GM19035 (cell line): ENCODE measurements at regions not wholly inside any gene's neighbourhood (a gene's known extent, or its start where the extent isn't known, plus 50 kb on each side); places are given as distances from the start of the nearest gene placed in this dataset.
A peak's percentile ranks its signal among the peaks of the same experiment; 100 is the strongest.
"Not testable (repeated sequence)": the region's sequence is repeated elsewhere in the genome, so short reads cannot be mapped to it uniquely, and the experiment has no call there.

Experiments
- ATAC-seq: cut with Tn5 transposase; IDR thresholded peaks from one replicate; pipeline ENCODE4 v1.9.1; 2021; ENCODE audit not compliant: unreplicated experiment

DNA sequence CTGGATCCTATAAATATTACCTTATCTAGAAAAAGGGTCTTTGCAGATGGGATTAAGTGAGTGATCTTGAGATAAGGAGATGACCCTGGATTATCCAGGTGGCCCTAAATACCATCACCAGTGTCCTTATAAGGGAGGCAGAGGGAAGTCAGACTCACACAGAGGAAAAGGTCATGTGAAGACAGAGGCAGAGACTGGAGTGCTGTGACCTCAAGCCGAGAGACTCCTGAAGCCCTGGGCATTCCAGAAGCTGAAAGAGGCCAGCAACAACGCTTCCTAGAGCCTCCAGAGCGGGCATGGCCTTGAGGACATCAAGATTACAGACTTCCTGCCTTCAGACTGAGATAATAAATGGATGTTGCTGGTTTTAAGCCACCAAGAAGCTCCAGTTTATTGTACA, 118.8 kb downstream of the ATPSCKMT start:
- ATAC-seq, result no peak

DNA sequence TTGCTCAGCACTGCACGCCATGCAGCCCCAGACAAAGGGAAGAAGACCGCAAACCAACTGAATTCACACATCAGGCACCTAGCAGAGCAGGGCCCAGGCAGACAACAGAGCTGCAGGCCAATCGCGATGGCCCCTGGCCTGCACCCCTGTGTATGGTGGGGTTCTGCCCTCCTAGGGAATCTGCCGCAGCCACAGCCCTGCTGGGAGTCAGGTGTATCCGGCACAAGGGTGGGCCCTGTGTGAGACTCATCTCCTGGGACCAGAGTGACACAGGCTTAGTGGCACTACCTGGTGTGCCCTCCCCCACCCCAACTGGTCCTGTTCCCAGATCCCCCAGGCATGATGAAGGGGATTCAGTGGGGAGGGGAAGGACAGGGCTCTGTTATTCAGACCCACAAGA, 122.8 kb downstream of the ATPSCKMT start:
- ATAC-seq, result no peak

DNA sequence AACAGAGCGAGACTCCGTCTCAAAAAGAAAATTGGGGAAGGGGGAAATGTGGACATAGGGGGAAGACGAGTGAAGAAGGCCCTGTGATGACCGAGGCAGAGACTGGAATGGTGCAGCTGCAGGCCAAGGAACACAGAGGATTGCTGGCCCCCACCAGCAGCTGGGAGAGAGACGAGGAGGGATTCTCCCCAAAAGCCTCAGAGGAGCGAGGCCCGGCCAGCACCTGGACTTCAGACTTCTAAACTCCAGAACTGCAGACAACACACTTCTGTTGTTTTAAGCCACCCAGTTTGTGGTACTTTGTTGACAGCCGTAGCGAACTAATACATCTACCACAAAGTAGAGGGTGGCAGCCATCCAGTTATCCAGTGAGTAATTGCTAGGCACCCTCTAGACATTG, 124.6 kb downstream of the ATPSCKMT start:
- no peak for ATAC-seq

DNA sequence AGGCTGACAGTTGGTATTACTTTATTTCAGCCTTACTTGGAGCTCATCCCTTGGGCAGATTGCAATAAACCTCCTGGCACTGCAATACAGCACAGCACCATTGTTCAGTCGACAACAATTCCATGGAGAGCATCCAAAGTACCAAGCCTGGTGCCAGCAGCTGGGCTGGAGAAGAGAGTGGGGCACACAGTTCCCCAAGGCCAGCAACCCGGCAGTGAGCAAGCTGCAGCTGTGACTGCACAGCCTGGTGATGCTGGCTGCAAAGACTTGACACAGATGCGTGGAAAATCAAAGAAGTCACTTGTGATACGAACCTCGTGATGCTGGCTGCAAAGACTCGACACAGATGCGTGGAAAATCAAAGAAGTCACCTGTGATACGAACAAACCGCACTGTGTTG, 125.4 kb downstream of the ATPSCKMT start:
- no peak for ATAC-seq

DNA sequence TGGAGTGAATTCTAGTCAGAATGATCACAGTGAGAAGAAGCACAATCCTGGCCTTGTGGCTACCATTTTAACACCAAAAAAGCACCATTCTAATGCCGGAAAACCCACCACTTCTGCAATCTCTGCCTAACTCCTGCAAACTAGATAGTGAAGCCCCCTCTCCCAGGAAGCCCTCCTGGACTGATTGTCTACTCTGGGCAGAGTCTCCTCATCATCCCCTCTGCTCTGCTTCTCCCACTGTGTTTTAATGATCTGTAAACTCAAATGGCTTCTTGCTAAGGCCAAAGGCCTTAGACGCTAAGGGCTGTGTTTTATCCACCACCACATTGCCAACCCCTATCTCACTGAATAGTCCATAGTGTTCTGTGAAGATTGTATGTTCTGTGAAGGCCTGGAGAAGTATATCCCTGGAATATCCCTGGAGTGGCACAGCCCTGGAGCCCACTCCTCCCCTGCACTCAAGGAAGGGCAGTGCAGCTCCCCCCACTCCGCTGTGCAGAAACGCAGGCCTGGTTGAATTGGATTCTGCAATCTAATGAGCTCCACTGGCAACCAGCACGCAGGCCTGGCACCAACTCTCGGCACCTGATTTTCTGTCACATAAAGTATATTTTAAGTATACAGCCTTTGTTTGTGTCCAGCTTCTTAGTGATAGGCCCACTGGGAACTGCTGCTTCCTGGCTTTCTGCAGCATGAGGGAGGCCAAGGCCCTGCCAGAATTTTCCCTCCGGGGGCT, 126.3 kb downstream of the ATPSCKMT start:
- ATAC-seq, result no peak

DNA sequence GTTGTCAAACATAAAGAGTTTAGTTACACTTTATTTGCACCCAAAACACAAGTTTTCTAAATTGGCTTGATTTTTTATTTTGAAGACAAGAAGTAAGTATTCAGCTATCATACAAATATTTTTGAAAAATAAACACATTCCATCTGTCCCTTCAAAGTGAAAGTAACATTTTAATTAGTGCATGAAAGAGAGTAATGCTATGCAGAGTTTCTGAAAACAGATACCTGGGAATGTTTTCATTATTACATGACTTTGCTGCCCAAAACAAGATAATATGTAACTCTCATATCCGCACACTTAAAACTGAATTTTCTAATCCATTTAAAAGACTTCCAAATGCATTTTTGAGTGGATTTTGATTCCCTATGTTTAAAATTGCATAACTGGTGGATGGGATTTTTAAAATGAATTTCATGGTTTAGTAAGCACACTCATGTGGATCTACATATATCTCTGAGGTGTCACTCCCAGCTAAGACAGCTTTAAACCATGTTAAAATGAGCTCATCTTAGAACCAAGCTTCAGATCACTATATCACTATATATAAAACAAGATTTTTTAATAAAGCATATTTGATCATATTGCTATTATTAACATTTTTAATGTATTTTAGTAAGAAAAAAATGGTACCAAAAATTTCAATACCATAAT, 127.5 kb downstream of the ATPSCKMT start:
- no peak for ATAC-seq

DNA sequence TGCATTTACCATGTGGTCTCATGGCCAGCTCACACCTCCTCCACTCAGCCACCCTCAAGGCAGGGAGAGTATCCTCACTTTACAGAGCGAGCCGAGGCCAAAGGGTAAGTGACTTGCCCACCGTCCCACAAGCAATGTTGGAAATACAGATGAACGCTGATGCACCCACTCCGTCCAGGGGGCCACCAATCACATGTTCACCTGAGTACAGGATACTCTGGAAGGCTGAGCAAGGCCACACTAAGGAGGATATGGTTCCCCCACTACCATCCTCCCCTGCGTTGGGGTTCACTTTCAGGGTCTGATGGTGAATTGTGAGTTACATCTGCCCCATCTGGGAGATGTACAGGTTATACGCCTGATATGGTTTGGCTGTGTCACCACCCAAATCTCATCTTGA, 128.8 kb downstream of the ATPSCKMT start:
- ATAC-seq, result no peak

DNA sequence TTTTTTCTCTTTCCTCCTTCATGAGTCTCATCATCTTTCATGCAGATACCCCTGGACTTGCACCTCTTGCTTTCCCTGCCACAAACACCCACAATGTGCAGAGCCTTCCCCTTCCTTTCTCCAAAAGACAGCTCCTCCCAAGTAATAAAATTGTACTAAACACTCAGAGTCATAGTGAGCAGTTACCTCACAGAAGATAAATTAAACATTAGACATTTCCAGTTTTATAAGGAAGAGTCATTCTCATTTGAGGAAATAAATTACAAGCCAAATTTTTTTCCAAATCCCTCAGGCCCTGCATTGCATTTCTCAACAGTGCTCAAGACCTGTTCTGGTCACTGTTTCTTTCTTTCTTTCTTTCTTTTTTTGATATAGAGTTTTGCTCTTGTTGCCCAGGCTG, 131.5 kb downstream of the ATPSCKMT start:
- no peak for ATAC-seq

DNA sequence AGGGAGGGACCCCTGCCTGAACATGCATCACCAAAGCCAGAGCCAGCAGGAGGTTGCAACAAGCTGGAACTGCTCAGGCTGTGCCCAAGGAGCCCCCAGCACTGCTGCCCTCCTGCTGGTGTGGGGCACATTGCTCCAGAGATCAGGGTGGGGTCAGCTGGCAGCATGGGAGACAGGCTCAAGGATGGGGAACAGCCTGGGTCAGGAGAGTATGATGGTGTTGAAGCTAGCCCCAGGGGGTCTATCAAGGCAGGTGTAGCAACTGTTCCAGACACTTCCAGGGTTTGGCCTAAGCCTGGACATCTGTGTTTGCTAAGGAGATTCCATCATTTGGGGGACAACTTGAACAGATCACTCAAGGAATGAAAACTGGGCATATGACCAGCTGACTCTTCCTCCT, 133.1 kb downstream of the ATPSCKMT start:
- ATAC-seq, result no peak

DNA sequence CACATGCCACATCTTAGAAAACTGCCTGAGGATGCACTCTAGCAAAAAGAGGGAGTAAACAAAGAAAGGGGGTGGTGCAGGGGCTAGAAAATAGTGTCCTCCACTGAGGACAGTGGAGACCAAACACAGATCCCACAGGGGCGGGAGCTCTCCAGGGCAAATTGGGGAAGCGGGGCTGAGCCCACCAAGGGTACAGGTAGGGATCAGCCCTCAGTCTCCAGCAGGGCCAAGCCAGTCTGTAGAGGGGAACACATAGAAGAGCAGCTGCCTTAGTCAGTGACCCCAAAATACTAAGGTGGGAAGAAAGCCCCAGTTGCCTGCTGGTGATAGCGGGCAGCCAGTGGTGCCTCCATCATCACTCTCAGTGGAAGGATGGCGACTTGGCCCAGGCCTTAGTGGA, 134.0 kb downstream of the ATPSCKMT start:
- no peak for ATAC-seq

DNA sequence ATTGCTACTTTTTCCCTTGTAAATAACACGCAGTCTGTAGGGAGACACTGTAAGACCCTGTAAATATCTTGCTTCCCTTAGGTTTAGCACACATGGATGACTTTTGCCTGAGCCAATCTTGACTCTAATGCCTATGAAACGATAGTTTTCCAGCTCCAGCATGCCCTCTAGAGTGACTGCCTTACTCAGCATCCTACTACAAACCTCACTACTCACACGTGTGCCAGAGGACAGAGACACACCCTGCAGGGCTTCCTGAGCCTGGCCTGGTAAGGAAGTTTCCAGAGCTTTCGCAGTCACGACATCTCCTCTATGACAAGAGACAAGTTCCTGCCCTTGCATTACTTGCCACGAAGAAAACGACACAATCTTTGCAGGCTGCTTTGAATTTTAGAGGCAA, 138.1 kb downstream of the ATPSCKMT start:
- ATAC-seq, result peak; percentile 65

DNA sequence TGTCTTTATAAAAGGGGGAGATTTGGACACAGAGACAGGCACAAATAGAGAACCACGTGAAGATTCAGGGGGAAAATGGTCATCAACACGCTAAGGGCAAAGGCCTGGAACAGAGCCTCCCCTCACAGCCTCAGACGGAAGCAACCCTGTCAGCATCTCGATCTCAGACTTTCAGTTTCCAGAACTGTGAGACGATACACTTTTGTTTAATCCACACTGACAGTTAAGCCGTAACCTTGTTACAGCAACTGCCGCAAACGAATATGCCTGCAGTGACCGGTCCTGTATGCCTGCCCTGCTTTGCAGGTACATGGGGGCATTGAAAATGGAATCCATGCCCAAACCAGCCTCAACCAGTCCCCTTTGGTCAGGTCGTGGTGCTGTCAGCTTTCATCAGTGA, 139.5 kb downstream of the ATPSCKMT start:
- no peak for ATAC-seq

DNA sequence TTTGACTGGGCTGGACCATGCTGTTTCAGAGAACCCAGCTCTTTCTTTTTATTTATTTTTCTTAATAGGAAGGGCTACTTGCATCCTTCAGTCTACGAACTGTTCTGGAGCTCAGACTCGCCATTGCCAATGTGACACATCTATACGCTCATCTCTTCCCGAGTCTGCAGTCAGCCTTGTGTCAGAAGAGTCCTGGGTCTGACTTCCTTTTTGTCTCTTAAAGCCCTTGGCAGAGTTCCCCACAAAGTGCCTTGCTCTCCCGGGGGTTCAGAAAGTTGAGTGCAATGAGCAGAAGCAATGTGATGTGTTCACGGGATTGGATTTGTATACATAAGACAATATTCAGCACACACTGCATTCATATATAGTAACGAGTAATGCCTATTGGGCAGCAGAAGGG, 140.4 kb downstream of the ATPSCKMT start:
- ATAC-seq, result no peak

DNA sequence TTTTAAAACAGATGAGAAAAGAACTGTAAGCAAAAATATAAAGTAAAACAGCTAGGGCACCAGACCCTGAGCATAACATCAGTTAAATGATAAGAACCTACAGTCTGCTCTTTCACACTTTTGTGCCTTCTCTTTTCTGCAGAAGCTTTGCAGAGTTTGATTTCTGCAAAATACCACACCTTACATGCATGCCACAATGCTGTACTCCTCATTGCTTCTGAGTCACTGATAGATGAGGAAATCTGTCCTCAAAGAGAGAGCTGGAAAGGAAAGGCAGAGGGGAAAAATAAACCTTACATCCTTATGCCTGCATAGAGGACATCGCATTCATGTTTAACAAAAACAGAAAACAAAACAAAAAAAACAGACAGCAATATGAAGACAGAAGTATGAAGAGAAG, 142.9 kb downstream of the ATPSCKMT start:
- ATAC-seq, result no peak

DNA sequence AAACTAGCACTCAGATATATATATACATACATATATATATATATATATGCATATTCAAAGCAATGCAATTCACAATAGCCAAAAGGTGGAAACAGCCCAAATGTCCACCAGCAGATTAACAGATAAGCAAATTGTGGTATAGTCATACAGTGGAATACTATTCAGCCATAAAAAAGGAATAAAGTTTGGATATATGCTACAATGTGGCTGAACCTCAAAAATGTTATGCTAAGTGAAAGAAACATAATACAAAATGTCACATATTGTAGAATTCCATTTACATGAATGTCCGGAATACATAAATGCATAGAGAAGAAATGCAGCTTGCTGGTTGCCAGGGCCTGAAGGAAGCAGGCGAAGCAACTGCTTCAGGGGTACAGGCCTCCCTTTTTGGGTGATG, 143.4 kb downstream of the ATPSCKMT start:
- no peak for ATAC-seq

DNA sequence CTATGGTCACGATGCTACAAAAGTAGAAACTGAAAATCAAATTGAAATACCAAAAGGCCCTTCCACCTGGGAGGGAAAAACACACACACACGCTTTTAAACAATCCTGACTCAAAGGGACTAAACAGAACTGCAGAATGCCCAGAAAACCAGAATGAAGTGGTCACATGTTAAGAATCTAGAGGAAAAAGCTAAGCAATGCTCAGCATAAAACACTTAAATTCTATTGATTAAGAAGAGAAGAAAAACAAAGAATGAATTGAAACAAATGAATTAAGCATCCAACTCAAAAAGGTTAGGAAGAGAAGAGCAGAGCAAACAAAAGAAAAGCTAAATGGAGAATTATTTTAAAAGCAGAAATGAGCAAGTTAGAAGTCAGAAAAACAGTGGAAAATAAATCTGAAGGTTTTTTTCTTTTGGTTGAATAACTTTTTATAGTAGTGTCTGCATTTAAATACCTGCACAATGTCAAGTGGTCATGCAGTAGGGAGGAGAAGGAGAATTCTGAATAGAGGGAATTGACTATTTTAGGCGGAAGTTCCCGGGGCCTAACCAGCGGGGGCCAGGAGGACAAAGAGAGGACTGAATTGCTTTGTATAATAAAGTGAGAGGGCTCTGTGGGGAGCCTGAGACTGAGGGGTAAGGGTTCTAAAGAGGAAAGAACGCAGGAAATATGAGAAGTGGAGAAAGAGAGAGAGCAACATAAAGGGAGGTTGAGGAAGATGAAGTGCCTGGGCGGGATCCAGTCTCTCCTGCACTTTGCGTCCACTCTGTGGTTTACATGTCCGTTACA, 146.8 kb downstream of the ATPSCKMT start:
- ATAC-seq, result no peak

DNA sequence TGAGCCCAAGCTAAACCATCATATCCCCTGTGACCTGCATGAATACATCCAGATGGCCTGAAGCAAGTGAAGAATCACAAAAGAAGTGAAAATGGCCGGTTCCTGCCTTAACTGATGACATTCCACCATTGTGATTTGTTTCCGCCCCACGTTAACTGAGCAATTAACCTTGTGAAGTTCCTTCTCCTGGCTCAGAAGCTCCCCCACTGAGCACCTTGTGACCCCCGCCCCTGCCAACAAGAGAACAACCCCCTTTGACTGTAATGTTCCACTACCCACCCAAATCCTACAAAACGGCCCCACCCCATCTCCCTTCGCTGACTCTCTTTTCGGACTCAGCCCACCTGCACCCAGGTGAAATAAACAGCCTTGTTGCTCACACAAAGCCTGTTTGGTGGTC, 147.5 kb downstream of the ATPSCKMT start:
- ATAC-seq, result not testable (repeated sequence)

DNA sequence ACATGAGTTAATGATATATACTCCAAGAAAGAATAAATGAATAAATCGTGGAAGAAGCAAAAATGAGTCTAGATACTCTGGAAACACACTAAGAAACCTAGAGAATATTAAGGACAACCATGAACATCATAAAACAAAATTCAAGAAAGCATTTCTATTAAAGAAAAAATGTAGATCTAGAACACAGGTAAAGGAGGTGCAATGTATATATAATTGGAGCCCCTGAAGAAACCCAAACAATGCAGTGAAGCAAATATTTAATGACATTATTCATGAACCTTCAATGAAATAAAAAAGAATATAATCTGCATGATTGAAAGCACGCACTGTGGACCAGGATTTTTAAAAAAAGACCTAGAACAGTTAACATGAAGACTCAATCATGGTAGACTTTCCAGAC, 150.1 kb downstream of the ATPSCKMT start:
- no peak for ATAC-seq

DNA sequence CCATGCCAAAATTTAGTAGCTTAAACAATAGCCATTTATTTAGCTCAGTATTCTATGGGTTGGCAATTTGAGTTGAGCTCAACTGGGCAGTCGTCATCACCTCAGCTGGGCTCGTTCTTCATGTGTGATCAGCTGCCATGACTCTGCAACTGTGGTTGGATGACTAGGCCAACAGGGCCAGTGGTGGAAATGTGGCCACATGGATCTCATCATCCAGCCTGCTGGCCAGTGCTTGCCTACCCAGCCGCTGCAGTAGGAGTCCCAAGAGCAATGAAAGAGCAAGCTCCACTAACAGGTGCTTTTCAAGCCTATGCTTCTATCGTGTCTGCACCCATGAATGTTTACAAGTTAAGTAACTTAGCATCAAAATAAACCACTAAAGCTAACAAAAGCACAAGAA, 158.0 kb downstream of the ATPSCKMT start:
- ATAC-seq, result no peak

DNA sequence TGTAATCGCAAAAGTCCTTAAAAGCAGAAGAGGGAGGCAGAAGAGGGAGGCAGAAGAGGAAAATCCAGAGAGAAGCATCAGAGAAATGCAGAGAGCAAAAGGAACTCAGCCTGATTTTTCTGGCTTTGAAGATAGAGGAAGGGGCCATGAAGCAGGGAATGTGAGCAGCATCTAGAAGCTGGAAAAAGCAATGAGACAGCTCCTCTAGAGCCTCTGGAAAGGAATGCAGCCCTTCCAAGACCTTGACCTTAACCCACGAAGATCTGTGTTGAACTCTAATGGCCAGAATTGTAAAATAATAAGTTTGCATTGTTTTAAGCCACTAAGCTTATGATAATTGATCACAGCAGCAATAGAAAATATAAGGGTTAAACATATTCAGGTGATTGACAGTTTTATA, 159.6 kb downstream of the ATPSCKMT start:
- no peak for ATAC-seq

DNA sequence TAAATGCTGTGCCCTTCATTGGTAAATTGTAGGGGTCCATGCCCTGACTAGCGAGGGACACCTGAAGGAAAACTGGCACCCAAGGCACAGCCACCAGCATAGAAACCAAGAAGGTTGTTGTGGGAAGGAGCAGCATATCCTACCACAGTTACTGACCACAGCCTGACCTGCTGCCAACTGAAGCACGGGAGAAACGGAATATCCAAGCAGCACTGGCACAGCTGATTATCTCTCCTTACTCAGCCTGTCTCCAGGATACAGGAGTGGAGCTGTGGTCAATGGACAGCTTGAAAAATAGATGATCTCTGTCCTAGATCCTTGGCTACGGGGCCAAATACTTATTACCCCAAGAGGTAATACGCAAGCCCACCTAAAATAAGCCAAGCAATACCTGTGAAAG, 164.5 kb downstream of the ATPSCKMT start:
- ATAC-seq, result no peak

DNA sequence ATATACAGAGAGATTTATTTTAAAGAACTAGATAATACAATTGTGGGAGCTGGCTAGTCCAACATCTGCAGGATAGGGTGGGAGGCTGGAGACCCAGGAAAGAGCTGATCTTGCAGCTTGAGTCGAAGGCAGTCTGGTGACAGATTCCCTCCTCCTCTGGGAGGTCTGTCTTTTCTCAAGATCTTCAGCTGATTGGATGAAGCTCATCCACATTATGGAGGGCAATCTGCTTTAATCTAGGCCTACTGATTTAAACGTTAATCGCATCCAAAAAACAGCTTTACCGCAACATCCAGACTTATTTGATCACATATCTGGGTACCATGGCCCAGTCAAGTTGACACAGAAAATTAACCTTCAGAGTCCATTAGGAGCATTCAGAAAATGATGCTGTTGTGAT, 168.1 kb downstream of the ATPSCKMT start:
- no peak for ATAC-seq
